Sigmoid colon (tissue), 4 donors: ENCODE measurements at regions not wholly inside any gene's neighbourhood (a gene's known extent, or its start where the extent isn't known, plus 50 kb on each side); places are given as distances from the start of the nearest gene placed in this dataset.

Experiments used
- EP300 ChIP-seq, 4 donors: sonication (generic); formaldehyde crosslinking; IDR thresholded peaks; one replicate each; pipeline ENCODE4 v1.6.1; 2017; ENCODE audit warnings: antibody characterized with exemption in 4 of 4
- POLR2A ChIP-seq, 2 donors: fragments of 450-650 bp; IDR thresholded peaks; one replicate each; pipeline ENCODE4 v1.6.1; 2016; ENCODE audit warnings: antibody characterized with exemption in 2 of 2, mild to moderate bottlenecking in 2 of 2, moderate library complexity in 2 of 2
- POLR2AphosphoS5 ChIP-seq, 4 donors: sonication (generic); formaldehyde crosslinking; IDR thresholded peaks; one replicate each; pipeline ENCODE4 v1.6.1; 2017; ENCODE audit warnings: antibody characterized with exemption in 4 of 4
- TF ChIP-seq, protein P1 (sequence below), 4 experiments: fragments of 450-650 bp in 3 of 4; fragments of 200-600 bp in 1 of 4; IDR thresholded peaks; one replicate each; pipeline ENCODE4 v1.5.1; 2016 to 2019; ENCODE audit warnings: antibody characterized with exemption in 4 of 4, mild to moderate bottlenecking in 3 of 4, moderate library complexity in 2 of 4

DNA sequence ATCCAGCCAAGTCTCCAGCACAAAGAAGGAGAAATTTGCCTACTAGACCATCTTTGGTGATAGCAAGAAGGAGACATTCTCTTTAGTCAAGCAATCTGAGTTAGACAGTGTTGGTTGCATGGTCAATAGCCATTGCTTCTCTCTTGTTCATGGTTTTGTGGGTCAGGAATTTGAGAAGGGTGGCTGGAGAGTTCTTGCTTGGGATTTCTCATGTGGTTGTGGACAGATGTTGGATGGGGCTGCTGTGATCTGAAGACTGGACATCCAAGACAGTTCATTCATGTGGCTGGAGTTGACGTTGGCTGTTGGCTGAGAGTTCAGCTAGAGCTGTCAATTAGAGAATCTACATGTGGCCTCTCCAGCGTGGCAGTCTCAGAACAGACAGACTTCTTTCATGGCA is 322.3 kb upstream of the PRDM1 start:
- TF ChIP-seq, protein P1, sequence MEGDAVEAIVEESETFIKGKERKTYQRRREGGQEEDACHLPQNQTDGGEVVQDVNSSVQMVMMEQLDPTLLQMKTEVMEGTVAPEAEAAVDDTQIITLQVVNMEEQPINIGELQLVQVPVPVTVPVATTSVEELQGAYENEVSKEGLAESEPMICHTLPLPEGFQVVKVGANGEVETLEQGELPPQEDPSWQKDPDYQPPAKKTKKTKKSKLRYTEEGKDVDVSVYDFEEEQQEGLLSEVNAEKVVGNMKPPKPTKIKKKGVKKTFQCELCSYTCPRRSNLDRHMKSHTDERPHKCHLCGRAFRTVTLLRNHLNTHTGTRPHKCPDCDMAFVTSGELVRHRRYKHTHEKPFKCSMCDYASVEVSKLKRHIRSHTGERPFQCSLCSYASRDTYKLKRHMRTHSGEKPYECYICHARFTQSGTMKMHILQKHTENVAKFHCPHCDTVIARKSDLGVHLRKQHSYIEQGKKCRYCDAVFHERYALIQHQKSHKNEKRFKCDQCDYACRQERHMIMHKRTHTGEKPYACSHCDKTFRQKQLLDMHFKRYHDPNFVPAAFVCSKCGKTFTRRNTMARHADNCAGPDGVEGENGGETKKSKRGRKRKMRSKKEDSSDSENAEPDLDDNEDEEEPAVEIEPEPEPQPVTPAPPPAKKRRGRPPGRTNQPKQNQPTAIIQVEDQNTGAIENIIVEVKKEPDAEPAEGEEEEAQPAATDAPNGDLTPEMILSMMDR (IDR thresholded peaks at IDR 0.05) = no peak
- no peak for TF ChIP-seq EP300 (IDR thresholded peaks at IDR 0.05)
- no peak for TF ChIP-seq POLR2AphosphoS5 (IDR thresholded peaks at IDR 0.05)
- no peak for TF ChIP-seq POLR2A (IDR thresholded peaks at IDR 0.05)
